ENCODE measurements at regions not wholly inside any gene's neighbourhood (a gene's known extent, or its start where the extent isn't known, plus 50 kb on each side); places are given as distances from the start of the nearest gene placed in this dataset.

DNA sequence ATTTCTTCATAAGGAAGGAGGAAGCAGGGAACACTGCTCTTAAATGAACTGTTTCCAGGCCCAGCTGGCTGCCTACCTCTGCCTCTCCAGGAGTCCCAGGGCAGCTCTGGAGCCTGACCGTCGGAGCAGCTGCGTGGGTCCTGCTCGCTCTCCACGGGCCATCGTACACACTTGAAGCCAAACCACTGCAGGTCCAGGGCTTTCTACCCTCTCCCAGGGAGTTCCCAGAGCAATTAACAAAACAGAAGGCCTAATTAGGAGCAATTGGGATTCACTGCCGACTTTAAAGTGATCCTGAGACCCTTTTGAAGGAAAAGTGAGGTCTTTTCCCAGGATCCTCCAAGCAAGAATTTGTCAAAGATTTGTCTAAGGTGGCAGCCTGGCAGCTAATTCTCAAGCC is 76.9 kb downstream of the OTX2 start:
- H3K36me3 Mint-ChIP-seq (ENCODE audit: insufficient read depth): no peaks in the 10 kb centered on the region
- peaks cover 3% of the 10 kb centered on the region for H3K4me1 Mint-ChIP-seq (ENCODE audit: low read depth)
- DNase-seq (ENCODE audit: low spot score, unreplicated experiment): no peak
- no peak overlapping the region for H3K4me3 Mint-ChIP-seq (ENCODE audit: low read depth)
- no peak for TF ChIP-seq CTCF (IDR thresholded peaks at IDR 0.05; ENCODE audit: unreplicated experiment)
- H3K27ac Mint-ChIP-seq: no peak overlapping the region
- H3K9me3 Mint-ChIP-seq (ENCODE audit: low read depth): no peaks in the 10 kb centered on the region
- H3K27me3 Mint-ChIP-seq: peaks cover 47% of the 10 kb centered on the region

- TF ChIP-seq CTCF (IDR thresholded peaks at IDR 0.05; ENCODE audit: unreplicated experiment): no peak
- Mint-ChIP-seq H3K4me3 (ENCODE audit: low read depth) (no peak overlapping the region), H3K27ac (no peak overlapping the region), H3K27me3 (peaks cover 54% of the 10 kb centered on the region), H3K36me3 (ENCODE audit: insufficient read depth) (no peaks in the 10 kb centered on the region), H3K9me3 (ENCODE audit: low read depth) (no peaks in the 10 kb centered on the region), H3K4me1 (ENCODE audit: low read depth) (peaks cover 3% of the 10 kb centered on the region)
- DNase-seq (ENCODE audit: low spot score, unreplicated experiment): no peak
Observed at GRCh38 chr14:56731187-56731586, 79.1 kb downstream of the OTX2 start.

DNA sequence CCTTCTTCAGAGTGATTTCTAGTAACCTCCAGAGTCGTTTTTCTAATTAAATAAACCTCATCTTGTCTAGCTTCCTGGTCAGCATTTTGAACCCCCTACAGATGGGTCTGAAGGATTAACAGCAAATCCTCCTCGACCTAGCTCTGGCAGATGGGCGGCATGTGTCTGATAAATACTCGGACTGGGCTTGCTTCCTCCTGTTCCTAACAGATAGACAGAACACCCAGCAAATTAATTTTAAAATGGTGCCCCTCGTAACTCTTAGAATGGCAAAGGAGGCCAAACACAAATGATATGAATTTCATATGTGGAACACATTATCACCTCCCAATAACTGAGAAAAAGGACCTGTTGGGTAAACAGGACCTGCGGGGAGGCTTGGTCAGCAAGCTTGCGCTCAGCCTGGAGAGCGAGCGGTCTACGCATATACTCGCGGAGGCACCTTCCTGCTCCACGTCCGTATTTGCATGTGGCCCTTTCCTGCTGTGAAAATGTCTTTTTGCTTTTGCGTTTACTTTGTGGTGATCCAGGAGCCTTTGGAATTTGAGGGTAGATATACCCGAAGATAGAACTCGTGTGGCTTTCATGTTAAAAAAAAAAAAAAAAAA is 79.6 kb downstream of the OTX2 start:
- Mint-ChIP-seq H3K27ac (no peak overlapping the region), H3K9me3 (ENCODE audit: low read depth) (no peaks in the 10 kb centered on the region), H3K4me1 (ENCODE audit: low read depth) (peaks cover 3% of the 10 kb centered on the region), H3K36me3 (ENCODE audit: insufficient read depth) (no peaks in the 10 kb centered on the region), H3K4me3 (ENCODE audit: low read depth) (no peak overlapping the region), H3K27me3 (peaks cover 57% of the 10 kb centered on the region)
- no peak for TF ChIP-seq CTCF (IDR thresholded peaks at IDR 0.05; ENCODE audit: unreplicated experiment)
- no peak for DNase-seq (ENCODE audit: low spot score, unreplicated experiment)

DNA sequence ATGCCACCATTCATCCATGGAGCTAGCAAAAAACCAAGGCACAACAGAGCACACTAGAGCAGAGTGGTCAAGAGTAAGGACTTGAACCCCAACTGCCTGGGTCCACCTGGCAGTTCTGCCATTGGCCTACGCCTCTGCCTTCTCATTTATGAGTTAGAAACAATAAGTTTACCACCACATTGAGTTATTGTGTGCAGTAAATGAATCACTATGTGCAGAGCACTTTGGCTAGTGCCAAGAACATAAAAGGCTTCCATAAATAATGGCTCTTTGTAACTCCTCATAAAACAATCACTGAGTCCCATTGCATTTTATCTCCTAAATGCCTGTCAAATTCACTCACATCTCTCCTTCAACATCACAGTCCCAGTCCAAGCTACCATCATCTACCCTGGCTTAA is 86.3 kb downstream of the OTX2 start:
- no peak for TF ChIP-seq CTCF (IDR thresholded peaks at IDR 0.05; ENCODE audit: unreplicated experiment)
- Mint-ChIP-seq H3K9me3 (ENCODE audit: low read depth) (no peaks in the 10 kb centered on the region), H3K36me3 (ENCODE audit: insufficient read depth) (no peaks in the 10 kb centered on the region), H3K27me3 (peaks cover 39% of the 10 kb centered on the region), H3K27ac (no peak overlapping the region), H3K4me3 (ENCODE audit: low read depth) (no peak overlapping the region), H3K4me1 (ENCODE audit: low read depth) (peaks cover 8% of the 10 kb centered on the region)
- DNase-seq (ENCODE audit: low spot score, unreplicated experiment): no peak

GRCh38 chr14:56723418-56723817 is 86.9 kb downstream of the OTX2 start:
- DNase-seq (ENCODE audit: low spot score, unreplicated experiment): no peak
- no peak overlapping the region for H3K27ac Mint-ChIP-seq
- H3K36me3 Mint-ChIP-seq (ENCODE audit: insufficient read depth): no peaks in the 10 kb centered on the region
- H3K4me3 Mint-ChIP-seq (ENCODE audit: low read depth): no peak overlapping the region
- TF ChIP-seq CTCF (IDR thresholded peaks at IDR 0.05; ENCODE audit: unreplicated experiment): no peak
- peaks cover 42% of the 10 kb centered on the region for H3K27me3 Mint-ChIP-seq
- H3K9me3 Mint-ChIP-seq (ENCODE audit: low read depth): no peaks in the 10 kb centered on the region
- H3K4me1 Mint-ChIP-seq (ENCODE audit: low read depth): peaks cover 8% of the 10 kb centered on the region

Data from progenitor cell of endocrine pancreas (in vitro differentiated cells).